ENCODE measurements at regions not wholly inside any gene's neighbourhood (a gene's known extent, or its start where the extent isn't known, plus 50 kb on each side); places are given as distances from the start of the nearest gene placed in this dataset.

DNA sequence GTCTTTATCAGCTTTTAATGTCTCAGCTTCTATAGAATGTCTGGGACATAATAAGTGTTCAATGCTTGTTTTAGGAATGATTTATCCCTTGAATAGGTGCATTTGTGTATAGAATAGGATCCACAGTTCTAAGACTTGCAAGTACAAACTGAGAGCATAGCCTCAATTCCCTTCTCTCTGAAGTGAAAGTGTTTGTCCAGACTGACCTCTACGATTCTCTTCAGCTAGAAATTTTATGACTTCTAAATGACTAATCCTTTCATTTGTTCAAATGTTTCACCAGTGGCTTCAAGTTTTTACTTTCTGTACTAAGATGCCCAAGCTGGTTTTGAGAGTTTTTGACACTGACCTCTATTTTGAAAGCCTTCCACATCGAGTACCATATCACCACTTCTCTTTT is 608.2 kb upstream of the ADGRL4 start:
- FAIRE-seq (no peak), DNase-seq (ENCODE audit: low read depth in 1 of 2, low spot score in 2 of 2) (no peak)
- H3K18ac ChIP-seq (ENCODE audit: extremely low read depth, low read length): no peak overlapping the region
- no peak overlapping the region for H2AK5ac ChIP-seq (ENCODE audit: low read depth, low read length)
- no peak overlapping the region for H4K91ac ChIP-seq (replicated peaks; ENCODE audit: insufficient read length, low read length)
- no peak overlapping the region for H2BK120ac ChIP-seq (replicated peaks; ENCODE audit: low read depth, low read length)
- no peak overlapping the region for H4K8ac ChIP-seq (ENCODE audit: extremely low read depth, insufficient read depth, low read length)
- H2BK5ac ChIP-seq (ENCODE audit: low read depth, low read length): no peak overlapping the region
- no peaks in the 10 kb centered on the region for H3K27me3 ChIP-seq (replicated peaks in 1 of 4; ENCODE audit: control insufficient read depth in 3 of 4, extremely low read depth in 1 of 4, insufficient read depth in 3 of 4, low read length in 3 of 4)
- H3K79me1 ChIP-seq (ENCODE audit: low read depth, low read length): no peaks in the 10 kb centered on the region
- no peak overlapping the region for H3K27ac ChIP-seq (ENCODE audit: low read depth, low read length)
- no peak overlapping the region for H2BK20ac ChIP-seq (ENCODE audit: low read length)
- no peak overlapping the region for H2AFZ ChIP-seq (ENCODE audit: low read length)
- no peaks in the 10 kb centered on the region for H3K79me2 ChIP-seq (ENCODE audit: control insufficient read depth in 1 of 2, insufficient read depth in 2 of 2, low read length in 2 of 2)
- no peak overlapping the region for H3K4me2 ChIP-seq (ENCODE audit: insufficient read depth in 1 of 2, low read depth in 2 of 2, low read length in 2 of 2)
- H2BK12ac ChIP-seq (ENCODE audit: low read depth, low read length): no peak overlapping the region
- H4K20me1 ChIP-seq (replicated peaks in 1 of 2; ENCODE audit: control insufficient read depth in 1 of 2, insufficient read depth in 2 of 2, low read length in 2 of 2): no peaks in the 10 kb centered on the region
- H2BK15ac ChIP-seq (ENCODE audit: low read length): no peak overlapping the region
- H3K4ac ChIP-seq (replicated peaks; ENCODE audit: insufficient read length, low read depth, low read length): no peak overlapping the region
- H3K9ac ChIP-seq (replicated peaks in 1 of 4; ENCODE audit: extremely low read depth in 1 of 4, low read depth in 3 of 4, low read length in 3 of 4): no peak overlapping the region
- no peaks in the 10 kb centered on the region for H3K9me3 ChIP-seq (ENCODE audit: insufficient read depth in 2 of 2, low read depth in 1 of 2, low read length in 1 of 2)
- no peak overlapping the region for H3K4me3 ChIP-seq (ENCODE audit: extremely low read depth in 1 of 4, insufficient read depth in 2 of 4, low read depth in 3 of 4, low read length in 4 of 4)
- no peaks in the 10 kb centered on the region for H3K36me3 ChIP-seq (ENCODE audit: control insufficient read depth in 2 of 4, insufficient read depth in 4 of 4, low read length in 3 of 4)
- no peak overlapping the region for H3K23ac ChIP-seq (ENCODE audit: insufficient read length)
- no peaks in the 10 kb centered on the region for H3K4me1 ChIP-seq (replicated peaks in 1 of 4; ENCODE audit: control insufficient read depth in 3 of 4, insufficient read depth in 4 of 4, low read length in 3 of 4)
- H3K23me2 ChIP-seq (ENCODE audit: low read depth, low read length): no peaks in the 10 kb centered on the region
- CTCF ChIA-PET (ENCODE audit: partially characterized antibody): no interaction called here
- WGBS, 2 experiments (ENCODE audit: extremely low coverage in 1 of 2, insufficient coverage in 1 of 2, insufficient read length in 1 of 2, insufficient replicate concordance in 2 of 2, low coverage in 1 of 2, low lambda C conversion rate in 2 of 2, missing lambda C conversion rate in 1 of 2): 92% methylated on average over 2 of the region's 2 CpGs; no CpG with 5 or more reads in 1 of the 2 experiments
- no peak overlapping the region for H4K5ac ChIP-seq (ENCODE audit: insufficient read length, low read depth, low read length)
- POLR2A ChIA-PET (ENCODE audit: partially characterized antibody): no interaction called here
- no peak overlapping the region for H3K56ac ChIP-seq (replicated peaks; ENCODE audit: insufficient read length, low read depth, low read length)
- H3K14ac ChIP-seq (ENCODE audit: insufficient read length): no peak overlapping the region
- no peak for TF ChIP-seq CHD7 (IDR thresholded peaks at IDR 0.05; ENCODE audit: insufficient replicate concordance, low read length)

Data from H1 (cell line).